SK-N-SH treated with all-trans-retinoic acid at 6 μM for 48 hours (cell line): ENCODE measurements at regions not wholly inside any gene's neighbourhood (a gene's known extent, or its start where the extent isn't known, plus 50 kb on each side); places are given as distances from the start of the nearest gene placed in this dataset.

Source experiments
- ATAC-seq: fragments of 200-7000 bp; cut with Tn5 transposase; 3 replicates; pipeline ENCODE4 v1.9.1; 2020; ENCODE audit warnings: mild to moderate bottlenecking, moderate library complexity
- ARNTL ChIP-seq: fragments of 450-650 bp; formaldehyde crosslinking; IDR thresholded peaks from 2 replicates; pipeline ENCODE4 v1.5.0; 2020; ENCODE audit warnings: low read depth, mild to moderate bottlenecking, moderate library complexity, borderline replicate concordance
- BACH2 ChIP-seq: fragments of 250-450 bp; sonication (Bioruptor Pico); IDR thresholded peaks from 2 replicates; pipeline ENCODE4 v1.9.0; 2021; ENCODE audit warnings: mild to moderate bottlenecking, borderline replicate concordance
- CREB5 ChIP-seq: fragments of 250-450 bp; sonication (Bioruptor Pico); IDR thresholded peaks from 2 replicates; pipeline ENCODE4 v1.5.1; 2020; ENCODE audit warnings: low read depth, mild to moderate bottlenecking, moderate library complexity
- CSRNP3 ChIP-seq: fragments of 250-450 bp; sonication (Bioruptor Pico); IDR thresholded peaks from 2 replicates; pipeline ENCODE4 v1.5.1; 2021; ENCODE audit warnings: mild to moderate bottlenecking, moderate library complexity
- ESRRG ChIP-seq: fragments of 250-450 bp; sonication (Bioruptor Pico); IDR thresholded peaks from 2 replicates; pipeline ENCODE4 v1.6.1; 2021; ENCODE audit warnings: mild to moderate bottlenecking
- GLIS3 ChIP-seq: fragments of 250-450 bp; sonication (Bioruptor Pico); IDR thresholded peaks from 2 replicates; pipeline ENCODE4 v1.5.0; 2020; ENCODE audit warnings: mild to moderate bottlenecking, moderate library complexity
- ISL1 ChIP-seq: fragments of 250-450 bp; sonication (Bioruptor Pico); IDR thresholded peaks from 2 replicates; pipeline ENCODE4 v2.1.2; 2022; ENCODE audit warnings: mild to moderate bottlenecking, moderate library complexity
- OSR1 ChIP-seq: fragments of 250-450 bp; sonication (Bioruptor Pico); IDR thresholded peaks from 2 replicates; pipeline ENCODE4 v1.8.0; 2022; ENCODE audit warnings: moderate library complexity, mild to moderate bottlenecking, inconsistent platforms
- PATZ1 ChIP-seq: fragments of 250-450 bp; sonication (Bioruptor Pico); IDR thresholded peaks from 2 replicates; pipeline ENCODE4 v1.8.0; 2020; ENCODE audit warnings: mild to moderate bottlenecking, moderate library complexity, borderline replicate concordance
- POU6F1 ChIP-seq: fragments of 250-450 bp; sonication (Bioruptor Pico); IDR thresholded peaks from 2 replicates; pipeline ENCODE4 v1.8.0; 2021; ENCODE audit warnings: low read depth, mild to moderate bottlenecking, moderate library complexity, borderline replicate concordance
- PPARA ChIP-seq: fragments of 250-450 bp; sonication (Bioruptor Pico); IDR thresholded peaks from 2 replicates; pipeline ENCODE4 v1.5.0; 2020; ENCODE audit warnings: mild to moderate bottlenecking, borderline replicate concordance
- RARB ChIP-seq: fragments of 250-450 bp; sonication (Bioruptor Pico); IDR thresholded peaks from 2 replicates; pipeline ENCODE4 v1.8.0; 2021; ENCODE audit warnings: mild to moderate bottlenecking, moderate library complexity
- SNAI2 ChIP-seq: fragments of 250-450 bp; sonication (Bioruptor Pico); IDR thresholded peaks from 2 replicates; pipeline ENCODE4 v1.5.0; 2020; ENCODE audit warnings: mild to moderate bottlenecking, moderate library complexity
- TCF4 ChIP-seq: fragments of 250-450 bp; sonication (Bioruptor Pico); IDR thresholded peaks from 2 replicates; pipeline ENCODE4 v1.8.0; 2021; ENCODE audit warnings: mild to moderate bottlenecking, moderate library complexity, borderline replicate concordance
- TOX ChIP-seq: fragments of 250-450 bp; sonication (Bioruptor Pico); IDR thresholded peaks from 2 replicates; pipeline ENCODE4 v1.8.0; 2021; ENCODE audit warnings: mild to moderate bottlenecking, moderate library complexity, borderline replicate concordance
- TSHZ2 ChIP-seq: fragments of 250-450 bp; sonication (Bioruptor Pico); IDR thresholded peaks from 2 replicates; pipeline ENCODE4 v1.5.0; 2020; ENCODE audit warnings: mild to moderate bottlenecking, moderate library complexity
- ZC3H10 ChIP-seq: fragments of 250-450 bp; sonication (Bioruptor Pico); IDR thresholded peaks from 2 replicates; pipeline ENCODE4 v1.5.1; 2021; ENCODE audit warnings: mild to moderate bottlenecking, moderate library complexity
- ZFP3 ChIP-seq: fragments of 250-450 bp; sonication (Bioruptor Pico); IDR thresholded peaks from 2 replicates; pipeline ENCODE4 v1.5.0; 2020; ENCODE audit warnings: mild to moderate bottlenecking, moderate library complexity
- ZFP30 ChIP-seq: fragments of 450-650 bp; formaldehyde crosslinking; IDR thresholded peaks from 2 replicates; pipeline ENCODE4 v1.5.0; 2022; ENCODE audit warnings: mild to moderate bottlenecking, moderate library complexity
- ZNF565 ChIP-seq: fragments of 450-650 bp; formaldehyde crosslinking; conservative IDR thresholded peaks from 2 replicates; pipeline ENCODE4 v1.5.0; 2020; ENCODE audit warnings: low read depth, mild to moderate bottlenecking, moderate library complexity
- ZNF70 ChIP-seq: fragments of 450-650 bp; formaldehyde crosslinking; IDR thresholded peaks from 2 replicates; pipeline ENCODE4 v1.5.0; 2020; ENCODE audit warnings: mild to moderate bottlenecking, moderate library complexity
- ZNF8 ChIP-seq: fragments of 450-650 bp; formaldehyde crosslinking; IDR thresholded peaks from 2 replicates; pipeline ENCODE4 v1.5.0; 2020; ENCODE audit warnings: mild to moderate bottlenecking, moderate library complexity

GRCh38 chr11:106480581-106481190 is 403.2 kb downstream of the AASDHPPT start:
- ATAC-seq: no peak
- TF ChIP-seq ISL1: no peak

GRCh38 chr11:106482917-106483785 is 405.7 kb downstream of the AASDHPPT start:
- peak; percentile 97 for ATAC-seq
- TF ChIP-seq ESRRG (CRISPR knock-in tag) (no peak), ZNF565 (CRISPR knock-in tag) (no peak), RARB (no peak), CREB5 (CRISPR knock-in tag) (no peak), TCF4 (no peak)
- TF ChIP-seq, all 23 proteins: peak for 0

- TF ChIP-seq ZC3H10 (CRISPR knock-in tag): no peak
- no peak for TF ChIP-seq RARB
- TF ChIP-seq ZFP3 (CRISPR knock-in tag): no peak
- no peak for TF ChIP-seq ZNF8 (CRISPR knock-in tag)
- no peak for TF ChIP-seq SNAI2 (CRISPR knock-in tag)
- no peak for TF ChIP-seq POU6F1
- TF ChIP-seq TOX: no peak
- TF ChIP-seq BACH2: no peak
- TF ChIP-seq ZNF70 (CRISPR knock-in tag): no peak
- no peak for TF ChIP-seq GLIS3
- no peak for TF ChIP-seq PPARA (CRISPR knock-in tag)
- TF ChIP-seq ZFP30 (CRISPR knock-in tag): no peak
- ATAC-seq: no peak
Observed at GRCh38 chr11:106491751-106492150, 414.3 kb downstream of the AASDHPPT start.

- no peak for TF ChIP-seq ARNTL (CRISPR knock-in tag)
- no peak for TF ChIP-seq ZNF70 (CRISPR knock-in tag)
- TF ChIP-seq GLIS3: no peak
- TF ChIP-seq ZFP30 (CRISPR knock-in tag): no peak
- no peak for TF ChIP-seq ZFP3 (CRISPR knock-in tag)
- TF ChIP-seq TOX: no peak
- peak; percentile 40; the same call in 2 of the 3 replicates for ATAC-seq
Observed at GRCh38 chr11:106493751-106494150, 416.3 kb downstream of the AASDHPPT start.

GRCh38 chr11:106495046-106495445 is 417.6 kb downstream of the AASDHPPT start:
- TF ChIP-seq BACH2 (no peak), TSHZ2 (CRISPR knock-in tag) (no peak), OSR1 (no peak), ZFP3 (CRISPR knock-in tag) (no peak), PATZ1 (CRISPR knock-in tag) (no peak), POU6F1 (no peak), ZNF565 (CRISPR knock-in tag) (no peak), SNAI2 (CRISPR knock-in tag) (no peak), CSRNP3 (no peak), PPARA (CRISPR knock-in tag) (no peak), ZNF70 (CRISPR knock-in tag) (no peak), ARNTL (CRISPR knock-in tag) (no peak), ESRRG (CRISPR knock-in tag) (no peak), ISL1 (no peak), ZNF8 (CRISPR knock-in tag) (no peak)
- TF ChIP-seq, all 23 proteins: peak for 0
- ATAC-seq: no peak
